Mesenchymal stem cell (in vitro differentiated cells and primary cell): ENCODE measurements at regions not wholly inside any gene's neighbourhood (a gene's known extent, or its start where the extent isn't known, plus 50 kb on each side); places are given as distances from the start of the nearest gene placed in this dataset.
A peak's percentile ranks its signal among the peaks of the same experiment; 100 is the strongest.

Experiments
- DNase-seq: peaks from one replicate; pipeline ENCODE4 v3.0.0-alpha.2; 2013
- H2AFZ ChIP-seq: one replicate; pipeline ENCODE4 v1.6.1; 2013; ENCODE audit warnings: low read depth, mild to moderate bottlenecking, control low read depth, inconsistent platforms, low read length, moderate library complexity
- H2AK5ac ChIP-seq: 2 replicates; pipeline ENCODE4 v1.6.1; 2013; ENCODE audit warnings: low read length, moderate library complexity, mild to moderate bottlenecking, inconsistent platforms; ENCODE audit not compliant: severe bottlenecking
- H2BK120ac ChIP-seq: one replicate; pipeline ENCODE4 v1.6.1; 2013; ENCODE audit warnings: low read depth, mild to moderate bottlenecking, inconsistent platforms, low read length, moderate library complexity
- H2BK12ac ChIP-seq, 2 experiments: one replicate each; pipeline ENCODE4 v1.6.1; 2013; ENCODE audit warnings: inconsistent platforms in 2 of 2, low read length in 2 of 2, mild to moderate bottlenecking in 2 of 2, moderate library complexity in 2 of 2, control low read depth in 1 of 2
- H2BK15ac ChIP-seq: one replicate; pipeline ENCODE4 v1.6.1; 2013; ENCODE audit warnings: mild to moderate bottlenecking, low read depth, inconsistent platforms; ENCODE audit not compliant: poor library complexity, severe bottlenecking
- H2BK5ac ChIP-seq: 2 replicates; pipeline ENCODE4 v1.6.1; 2013; ENCODE audit warnings: low read depth, mild to moderate bottlenecking, low read length, control low read depth, inconsistent platforms; ENCODE audit not compliant: poor library complexity, severe bottlenecking
- H3K14ac ChIP-seq, 2 experiments: one replicate each; pipeline ENCODE4 v1.6.1; 2013; ENCODE audit warnings: inconsistent platforms in 2 of 2, low read length in 2 of 2, control low read depth in 1 of 2, mild to moderate bottlenecking in 1 of 2, moderate library complexity in 1 of 2
- H3K18ac ChIP-seq, 2 experiments: one replicate each; pipeline ENCODE4 v1.6.1; 2013; ENCODE audit warnings: inconsistent platforms in 2 of 2, low read length in 2 of 2, control low read depth in 1 of 2, low read depth in 1 of 2, mild to moderate bottlenecking in 1 of 2
- H3K23ac ChIP-seq, 2 experiments: one replicate each; pipeline ENCODE4 v1.6.1; 2013; ENCODE audit warnings: inconsistent platforms in 2 of 2, low read length in 2 of 2, mild to moderate bottlenecking in 2 of 2, moderate library complexity in 2 of 2, control low read depth in 1 of 2
- H3K27ac ChIP-seq: 2 replicates; pipeline ENCODE4 v1.5.1; 2013; ENCODE audit warnings: mild to moderate bottlenecking, moderate library complexity, low read length, control low read depth, inconsistent platforms; ENCODE audit not compliant: poor library complexity, severe bottlenecking
- H3K27me3 ChIP-seq, 2 experiments: 2 replicates each; pipeline versions ENCODE4 v1.6.1 to v1.7.0; 2013; ENCODE audit warnings: low read length in 2 of 2, mild to moderate bottlenecking in 2 of 2, moderate library complexity in 2 of 2, control low read depth in 1 of 2, inconsistent platforms in 1 of 2; ENCODE audit not compliant: control insufficient read depth in 1 of 2, insufficient read depth in 1 of 2
- H3K36me3 ChIP-seq, 2 experiments: 2 replicates each; pipeline versions ENCODE4 v1.6.1 to v1.7.0; 2013; ENCODE audit warnings: low read length in 2 of 2, control low read depth in 1 of 2, inconsistent platforms in 1 of 2, low read depth in 1 of 2, mild to moderate bottlenecking in 1 of 2; ENCODE audit not compliant: insufficient read depth in 2 of 2, control insufficient read depth in 1 of 2
- H3K4ac ChIP-seq, 2 experiments: one replicate each; pipeline ENCODE4 v1.6.1; 2013; ENCODE audit warnings: inconsistent platforms in 2 of 2, low read length in 2 of 2, mild to moderate bottlenecking in 2 of 2, moderate library complexity in 2 of 2, control low read depth in 1 of 2, low read depth in 1 of 2
- H3K4me1 ChIP-seq: 2 replicates; pipeline ENCODE4 v1.6.1; 2013; ENCODE audit warnings: low read depth, low read length, control low read depth; ENCODE audit not compliant: control insufficient read depth, insufficient read depth
- H3K4me2 ChIP-seq: 2 replicates; pipeline ENCODE4 v1.6.1; 2013; ENCODE audit warnings: low read length, mild to moderate bottlenecking, inconsistent platforms; ENCODE audit not compliant: poor library complexity, severe bottlenecking
- H3K4me3 ChIP-seq, 2 experiments: 2 replicates each; pipeline versions ENCODE4 v1.5.1 to v1.7.0; 2013; ENCODE audit warnings: low read length in 2 of 2, mild to moderate bottlenecking in 2 of 2, control low read depth in 1 of 2, low read depth in 1 of 2; ENCODE audit not compliant: insufficient read depth in 1 of 2
- H3K79me1 ChIP-seq: replicated peaks from 2 replicates; pipeline ENCODE4 v1.6.1; 2013; ENCODE audit warnings: mild to moderate bottlenecking, control low read depth, low read length, inconsistent platforms; ENCODE audit not compliant: poor library complexity, severe bottlenecking
- H3K9ac ChIP-seq: 2 replicates; pipeline ENCODE4 v1.7.0; 2013; ENCODE audit warnings: mild to moderate bottlenecking, low read length, moderate library complexity
- H3K9me3 ChIP-seq: 2 replicates; pipeline ENCODE4 v1.7.0; 2013; ENCODE audit warnings: mild to moderate bottlenecking, low read length; ENCODE audit not compliant: control insufficient read depth
- H4K8ac ChIP-seq: one replicate; pipeline ENCODE4 v1.6.1; 2013; ENCODE audit warnings: inconsistent platforms, mild to moderate bottlenecking, low read length, moderate library complexity
- H4K91ac ChIP-seq: one replicate; pipeline ENCODE4 v1.6.1; 2013; ENCODE audit warnings: mild to moderate bottlenecking, low read length, inconsistent platforms
- WGBS: methylation state at CpG from one replicate; pipeline ENCODE4 v1.1.7; 2013; ENCODE audit warnings: mixed read lengths; 5-methylcytosine and 5-hydroxymethylcytosine counted together

GRCh38 chr3:193978030-193978429, 157.9 kb upstream of the HES1 start:
- H3K27ac ChIP-seq = no peak overlapping the region
- H3K27me3 ChIP-seq = peaks cover 46 to 73% of the 10 kb centered on the region in 2 experiments
- H3K79me1 ChIP-seq = no peaks in the 10 kb centered on the region

GRCh38 chr3:193978486-193978885, 157.5 kb upstream of the HES1 start:
- Histone ChIP-seq H3K4me1 (peaks cover 10% of the 10 kb centered on the region), H3K9me3 (no peaks in the 10 kb centered on the region), H2BK12ac (peak overlapping the region in 1 of 2 experiments; percentile 56), H3K27me3 (peaks cover 46 to 70% of the 10 kb centered on the region in 2 experiments), H3K23ac (no peak overlapping the region), H2BK5ac (no peak overlapping the region), H3K27ac (no peak overlapping the region), H3K4ac (no peak overlapping the region), H4K8ac (no peak overlapping the region), H3K4me3 (no peak overlapping the region), H4K91ac (peak overlapping the region; percentile 0), H2AK5ac (no peak overlapping the region), H3K9ac (no peak overlapping the region), H3K14ac (no peak overlapping the region), H3K18ac (no peak overlapping the region), H2AFZ (no peak overlapping the region), H3K4me2 (no peak overlapping the region), H3K36me3 (no peaks in the 10 kb centered on the region), H3K79me1 (no peaks in the 10 kb centered on the region), H2BK120ac (no peak overlapping the region), H2BK15ac (no peak overlapping the region)
- peak; percentile 57 for DNase-seq
- WGBS = 90% methylated on average over 6 of the region's 6 CpGs

More at GRCh38 chr3:193978030-193978429, 157.9 kb upstream of the HES1 start:
- peaks cover 10% of the 10 kb centered on the region for H3K4me1 ChIP-seq
- no peak overlapping the region for H2BK120ac ChIP-seq
- H3K4ac ChIP-seq = no peak overlapping the region
- H4K91ac ChIP-seq = no peak overlapping the region
- no peak overlapping the region for H2AFZ ChIP-seq
- no peak overlapping the region for H4K8ac ChIP-seq
- H3K4me3 ChIP-seq = no peak overlapping the region
- peak overlapping the region in 1 of 2 experiments; percentile 75 for H3K18ac ChIP-seq
- no peak overlapping the region for H3K9ac ChIP-seq
- H3K4me2 ChIP-seq = no peak overlapping the region
- no peak for DNase-seq
- peak overlapping the region in 1 of 2 experiments; percentile 56 for H2BK12ac ChIP-seq
- H2BK5ac ChIP-seq = no peak overlapping the region
- H3K23ac ChIP-seq = peak overlapping the region in 1 of 2 experiments; percentile 18
- no peak overlapping the region for H2AK5ac ChIP-seq
- H3K36me3 ChIP-seq = no peaks in the 10 kb centered on the region
- no peak overlapping the region for H3K14ac ChIP-seq
- H2BK15ac ChIP-seq = peak overlapping the region; percentile 44
- H3K9me3 ChIP-seq = no peaks in the 10 kb centered on the region
- 93% methylated on average over 8 of the region's 8 CpGs for WGBS

DNA sequence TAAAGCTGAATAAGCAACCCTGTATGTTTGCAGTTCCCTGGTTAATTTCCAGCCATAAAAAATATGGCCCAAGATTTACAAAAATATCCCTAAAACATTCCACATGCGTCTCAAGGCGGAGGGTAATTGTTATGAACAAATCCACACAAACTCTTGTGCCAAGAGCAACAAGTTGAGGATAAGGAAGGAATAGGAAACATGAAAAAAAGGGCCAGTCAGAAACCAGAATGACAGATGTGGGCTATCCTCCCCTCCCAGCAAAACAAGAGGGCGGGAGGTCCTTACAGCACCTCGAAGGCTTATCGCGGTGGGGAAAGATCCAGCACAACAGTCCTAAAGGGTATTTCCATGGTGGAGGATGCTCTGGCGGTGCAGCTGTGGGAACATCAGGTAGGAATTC, 155.6 kb upstream of the HES1 start:
- no peaks in the 10 kb centered on the region for H3K9me3 ChIP-seq
- H2BK5ac ChIP-seq = no peak overlapping the region
- WGBS = 99% methylated on average over 7 of the region's 7 CpGs
- H3K36me3 ChIP-seq = no peaks in the 10 kb centered on the region
- H2BK15ac ChIP-seq = no peak overlapping the region
- H3K23ac ChIP-seq = no peak overlapping the region
- H3K4me1 ChIP-seq = no peaks in the 10 kb centered on the region
- no peak overlapping the region for H2BK12ac ChIP-seq
- DNase-seq = no peak
- no peak overlapping the region for H4K8ac ChIP-seq
- H2AK5ac ChIP-seq = no peak overlapping the region
- H3K4me2 ChIP-seq = no peak overlapping the region
- no peak overlapping the region for H3K4me3 ChIP-seq
- no peak overlapping the region for H4K91ac ChIP-seq
- H3K27me3 ChIP-seq = peaks cover 60 to 62% of the 10 kb centered on the region in 2 experiments
- no peaks in the 10 kb centered on the region for H3K79me1 ChIP-seq
- H2AFZ ChIP-seq = no peak overlapping the region
- H3K27ac ChIP-seq = no peak overlapping the region
- no peak overlapping the region for H3K9ac ChIP-seq
- no peak overlapping the region for H2BK120ac ChIP-seq
- H3K4ac ChIP-seq = no peak overlapping the region
- H3K18ac ChIP-seq = no peak overlapping the region
- no peak overlapping the region for H3K14ac ChIP-seq

DNA sequence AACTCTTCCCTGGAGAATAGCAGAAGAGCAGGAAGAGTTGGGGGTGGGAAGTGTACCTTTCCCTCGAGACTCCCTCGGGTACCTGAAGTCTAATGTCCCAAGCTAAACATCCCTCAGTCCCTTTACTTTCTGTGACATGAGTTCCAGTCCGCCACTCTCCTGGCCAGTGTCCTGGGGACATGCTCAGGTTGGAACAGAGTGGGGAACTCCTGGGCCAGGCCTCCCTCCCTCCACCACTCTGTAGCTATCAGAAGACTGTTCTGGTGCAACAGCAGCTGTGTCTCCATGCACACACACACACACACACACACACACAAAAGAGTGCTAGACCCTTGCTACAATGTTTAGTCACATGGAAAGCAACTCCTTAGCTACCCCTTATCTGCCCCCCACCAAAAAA, 155.0 kb upstream of the HES1 start:
- Histone ChIP-seq H3K4me1 (no peaks in the 10 kb centered on the region), H2AFZ (no peak overlapping the region), H3K14ac (no peak overlapping the region), H4K91ac (no peak overlapping the region), H3K27ac (no peak overlapping the region), H3K36me3 (no peaks in the 10 kb centered on the region), H3K4me2 (no peak overlapping the region), H2AK5ac (no peak overlapping the region), H3K9ac (no peak overlapping the region), H2BK12ac (no peak overlapping the region), H3K9me3 (no peaks in the 10 kb centered on the region), H3K79me1 (no peaks in the 10 kb centered on the region), H2BK5ac (no peak overlapping the region), H4K8ac (no peak overlapping the region), H2BK120ac (no peak overlapping the region), H2BK15ac (no peak overlapping the region), H3K23ac (no peak overlapping the region), H3K4ac (no peak overlapping the region), H3K18ac (no peak overlapping the region), H3K27me3 (peaks cover 58 to 64% of the 10 kb centered on the region in 2 experiments), H3K4me3 (no peak overlapping the region)
- DNase-seq = no peak
- 94% methylated on average over 3 of the region's 3 CpGs for WGBS
